Heart left ventricle (tissue), 16 donors: ENCODE measurements at regions not wholly inside any gene's neighbourhood (a gene's known extent, or its start where the extent isn't known, plus 50 kb on each side); places are given as distances from the start of the nearest gene placed in this dataset.

ENCODE experiments used
- ATAC-seq, 4 donors: fragments of 200-7000 bp; cut with Tn5 transposase; one replicate each; pipeline ENCODE4 v1.9.1; 2020 to 2022; ENCODE audit warnings: moderate library complexity in 4 of 4, mild to moderate bottlenecking in 3 of 4, moderate number of reproducible peaks in 1 of 4
- DNase-seq, 5 donors: peaks; one replicate each; pipeline ENCODE4 v3.0.0-alpha.2; 2020
- H3K27ac ChIP-seq, 12 donors: fragments of 200-600 bp; sonication (generic) in 4 of 12; one replicate each; pipeline versions ENCODE4 v1.5.0 to v1.8.0; 2016 to 2022; ENCODE audit warnings: mild to moderate bottlenecking in 2 of 12
- H3K27me3 ChIP-seq, 9 donors: fragments of 200-600 bp; sonication (generic) in 2 of 9; one replicate each; pipeline versions ENCODE4 v1.5.1 to v1.8.0; 2016 to 2022; ENCODE audit warnings: mild to moderate bottlenecking in 3 of 9
- H3K36me3 ChIP-seq, 9 donors: fragments of 200-600 bp; sonication (generic) in 2 of 9; one replicate each; pipeline versions ENCODE4 v1.5.0 to v1.8.0; 2018 to 2022; ENCODE audit warnings: mild to moderate bottlenecking in 2 of 9
- H3K4me1 ChIP-seq, 12 donors: fragments of 200-600 bp; sonication (generic) in 4 of 12; one replicate each; pipeline versions ENCODE4 v1.5.0 to v1.8.0; 2016 to 2022; ENCODE audit warnings: mild to moderate bottlenecking in 3 of 12
- H3K4me3 ChIP-seq, 12 donors: fragments of 200-600 bp; sonication (generic) in 4 of 12; one replicate each; pipeline versions ENCODE4 v1.5.0 to v1.8.0; 2017 to 2022; ENCODE audit warnings: mild to moderate bottlenecking in 9 of 12, moderate library complexity in 4 of 12
- H3K9me3 ChIP-seq, 12 donors: fragments of 200-600 bp; sonication (generic) in 4 of 12; one replicate each; pipeline versions ENCODE4 v1.5.0 to v1.8.0; 2016 to 2022; ENCODE audit warnings: mild to moderate bottlenecking in 1 of 12
- POLR2A ChIP-seq, 2 donors: fragments of 450-650 bp; IDR thresholded peaks; one replicate each; pipeline ENCODE4 v1.6.1; 2017; ENCODE audit warnings: antibody characterized with exemption in 2 of 2, mild to moderate bottlenecking in 2 of 2, moderate library complexity in 2 of 2
- WGBS, 4 donors: extraction: QIAGEN DNeasy Blood & Tissue Kit in 2 of 4; methylation state at CpG; one replicate each; pipeline versions ENCODE4 v1.1.5 to v1.1.7; 2013 to 2018; 5-methylcytosine and 5-hydroxymethylcytosine counted together
- intact Hi-C, 10 donors: fragments of 100-400 bp; cut with DNase I; formaldehyde crosslinking; loops; one replicate each; pipeline versions ENCODE4 v1.11.1 to v1.14.2; 2022
- TF ChIP-seq, protein P1 (sequence below), 12 donors: fragments of 200-600 bp; sonication (generic) in 4 of 12; IDR thresholded peaks; one replicate each; pipeline versions ENCODE4 v1.5.0 to v1.8.0; 2018 to 2022; ENCODE audit warnings: antibody characterized with exemption in 12 of 12, mild to moderate bottlenecking in 5 of 12
- donor health status: ischemic (EF 13 %, LVEDD 7.1; RV severe dilation, severe dysfunction).
- donor health status: healthy with polysubstance abuse.
- donor health status: DM: no; HTN: yes; CAD: no.
- donor health status: DM: no; HTN: no; CAD: no.
- donor health status: ischemic (EF 25% LVEDD 6.9; RV normal size, moderate dysfunction).
- donor health status: ischemic (EF 25% LVEDD 5.7; RV mildly dilated, moderate dysfunction).
- donor health status: healthy.
- donor health status: DM: yes; HTN: yes; CAD: no.
- donor health status: ischemic (EF 35%, LVEDD 5.7; RV mildly dilated, moderate dysfunction).
- donor health status: nonischemic (EF 11% LVEDD 7.7; RV severe dilation, severe dysfunction).
- donor health status: DM: yes; HTN: yes; CAD: no.
- donor health status: PGD.
- donor health status: ischemic (EF 29% LVEDD 5.4; RV normal size, mild dysfunction).
- donor health status: nonischemic (EF 23%, LVEDD 6.1; RV moderate dilation, normal function).

- intact Hi-C loops, result no loop called here
- Histone ChIP-seq H3K4me1 (no peaks in the 10 kb centered on the region), H3K27ac (no peak overlapping the region), H3K36me3 (no peaks in the 10 kb centered on the region), H3K9me3 (peaks cover 0 to 6% (median 0%) of the 10 kb centered on the region in 12 donors), H3K27me3 (no peaks in the 10 kb centered on the region), H3K4me3 (no peak overlapping the region)
- TF ChIP-seq, protein P1, sequence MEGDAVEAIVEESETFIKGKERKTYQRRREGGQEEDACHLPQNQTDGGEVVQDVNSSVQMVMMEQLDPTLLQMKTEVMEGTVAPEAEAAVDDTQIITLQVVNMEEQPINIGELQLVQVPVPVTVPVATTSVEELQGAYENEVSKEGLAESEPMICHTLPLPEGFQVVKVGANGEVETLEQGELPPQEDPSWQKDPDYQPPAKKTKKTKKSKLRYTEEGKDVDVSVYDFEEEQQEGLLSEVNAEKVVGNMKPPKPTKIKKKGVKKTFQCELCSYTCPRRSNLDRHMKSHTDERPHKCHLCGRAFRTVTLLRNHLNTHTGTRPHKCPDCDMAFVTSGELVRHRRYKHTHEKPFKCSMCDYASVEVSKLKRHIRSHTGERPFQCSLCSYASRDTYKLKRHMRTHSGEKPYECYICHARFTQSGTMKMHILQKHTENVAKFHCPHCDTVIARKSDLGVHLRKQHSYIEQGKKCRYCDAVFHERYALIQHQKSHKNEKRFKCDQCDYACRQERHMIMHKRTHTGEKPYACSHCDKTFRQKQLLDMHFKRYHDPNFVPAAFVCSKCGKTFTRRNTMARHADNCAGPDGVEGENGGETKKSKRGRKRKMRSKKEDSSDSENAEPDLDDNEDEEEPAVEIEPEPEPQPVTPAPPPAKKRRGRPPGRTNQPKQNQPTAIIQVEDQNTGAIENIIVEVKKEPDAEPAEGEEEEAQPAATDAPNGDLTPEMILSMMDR (IDR thresholded peaks at IDR 0.05), result no peak
- no peak for TF ChIP-seq POLR2A (IDR thresholded peaks at IDR 0.05)
- 13 to 30% (median 27%) methylated on average over 1 of the region's 1 CpG for WGBS, 4 donors
- ATAC-seq, result no peak
- DNase-seq, result no peak
These were observed 1520.7 kb downstream of the ARAP2 start for GRCh38 chr4:34723605-34724004.

- DNase-seq (no peak), ATAC-seq (no peak)
- H3K27ac ChIP-seq, result no peak overlapping the region
- H3K4me3 ChIP-seq, result no peak overlapping the region
- H3K9me3 ChIP-seq, result peaks cover 0 to 6% (median 0%) of the 10 kb centered on the region in 12 donors
- no peaks in the 10 kb centered on the region for H3K27me3 ChIP-seq
- intact Hi-C loops, result no loop called here
- TF ChIP-seq, protein P1 (IDR thresholded peaks at IDR 0.05), result no peak
- TF ChIP-seq POLR2A (IDR thresholded peaks at IDR 0.05), result no peak
- no peaks in the 10 kb centered on the region for H3K4me1 ChIP-seq
- no peaks in the 10 kb centered on the region for H3K36me3 ChIP-seq
- WGBS, 4 donors, result 62 to 64% (median 63%) methylated on average over 1 of the region's 1 CpG
These were observed 1519.8 kb downstream of the ARAP2 start for GRCh38 chr4:34724491-34724890.

- Histone ChIP-seq H3K27ac (no peak overlapping the region), H3K27me3 (no peaks in the 10 kb centered on the region), H3K4me1 (no peaks in the 10 kb centered on the region), H3K36me3 (no peaks in the 10 kb centered on the region), H3K4me3 (no peak overlapping the region), H3K9me3 (peaks cover 0 to 6% (median 0%) of the 10 kb centered on the region in 12 donors)
- intact Hi-C loops, result no loop called here
- DNase-seq (no peak), ATAC-seq (no peak)
- TF ChIP-seq, protein P1 (IDR thresholded peaks at IDR 0.05), result no peak
- TF ChIP-seq POLR2A (IDR thresholded peaks at IDR 0.05), result no peak
These were observed 1513.2 kb downstream of the ARAP2 start for GRCh38 chr4:34731070-34731469.

DNA sequence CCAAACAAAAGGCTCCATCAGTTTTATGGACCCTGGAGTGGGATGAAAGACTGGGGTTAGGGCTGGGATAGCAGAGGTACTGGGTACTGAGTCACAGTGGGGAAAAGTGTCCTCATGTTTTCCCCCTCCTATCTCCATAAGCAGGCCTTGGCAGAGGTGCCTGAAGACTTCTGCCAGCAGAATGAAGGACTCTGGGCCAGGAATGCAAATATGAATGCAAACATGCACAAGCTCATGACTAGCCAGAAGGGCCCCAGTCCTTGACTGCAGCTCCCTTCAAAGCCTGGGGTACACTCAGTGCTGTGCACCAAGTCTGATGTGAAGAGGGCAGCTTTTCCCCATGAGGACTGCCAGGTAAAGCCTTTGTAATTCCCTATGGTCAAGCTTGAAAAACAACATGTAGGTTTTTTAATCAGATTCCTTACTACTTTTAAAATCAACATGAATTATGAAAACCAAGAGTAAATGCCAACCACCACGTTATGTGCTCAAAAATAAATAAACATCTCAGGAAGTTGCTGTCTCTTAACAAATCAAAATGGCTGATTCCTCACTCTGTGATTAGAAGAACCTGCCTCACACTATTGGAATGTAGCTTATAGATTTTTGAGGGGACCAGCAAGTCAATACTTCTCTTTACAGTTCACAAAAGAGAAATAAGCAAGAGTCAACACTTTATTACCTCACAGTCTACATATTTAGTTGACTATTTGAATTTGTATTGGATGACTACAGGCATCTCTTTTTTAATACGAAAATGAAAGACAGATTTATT lies 1512.0 kb downstream of the ARAP2 start:
- TF ChIP-seq POLR2A (IDR thresholded peaks at IDR 0.05), result no peak
- TF ChIP-seq, protein P1 (IDR thresholded peaks at IDR 0.05), result no peak
- intact Hi-C loops, result no loop called here
- no peaks in the 10 kb centered on the region for H3K4me1 ChIP-seq
- no peaks in the 10 kb centered on the region for H3K36me3 ChIP-seq
- no peak overlapping the region for H3K4me3 ChIP-seq
- H3K9me3 ChIP-seq, result peaks cover 0 to 4% (median 0%) of the 10 kb centered on the region in 12 donors
- ATAC-seq (no peak), DNase-seq (no peak)
- H3K27me3 ChIP-seq, result no peaks in the 10 kb centered on the region
- H3K27ac ChIP-seq, result no peak overlapping the region
- 48 to 66% (median 59%) methylated on average over 2 of the region's 2 CpGs for WGBS, 4 donors
